ENCODE measurements at regions not wholly inside any gene's neighbourhood (a gene's known extent, or its start where the extent isn't known, plus 50 kb on each side); places are given as distances from the start of the nearest gene placed in this dataset.
"Not testable (repeated sequence)": the region's sequence is repeated elsewhere in the genome, so short reads cannot be mapped to it uniquely, and the experiment has no call there.

DNA sequence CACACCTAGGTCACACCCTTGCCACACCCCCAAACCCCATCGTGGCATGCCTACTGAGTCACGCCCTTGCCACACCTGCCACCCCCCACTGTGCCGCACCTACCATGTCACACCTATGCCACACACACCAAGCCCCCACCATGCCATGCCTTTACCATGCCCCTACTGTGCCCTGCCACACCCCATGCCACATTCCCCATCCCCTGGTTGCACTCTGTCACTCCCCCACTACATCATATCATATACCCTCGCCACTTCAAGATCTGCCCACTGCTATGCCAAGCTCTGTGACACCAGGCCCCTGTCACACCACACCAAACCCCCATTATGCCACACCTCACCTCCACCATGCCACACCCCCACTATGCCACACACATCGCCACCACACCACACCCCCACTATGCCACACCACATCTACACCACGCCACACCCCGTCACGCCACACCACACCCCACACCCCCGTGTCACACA lies 101.2 kb downstream of the OLFM1 start:
- no peak overlapping the region for H3K4me3 ChIP-seq (ENCODE audit: insufficient read depth, low read length)
- H3K4me2 ChIP-seq (ENCODE audit: insufficient read depth, low read length) = no peak overlapping the region
- no peaks in the 10 kb centered on the region for H4K20me1 ChIP-seq (ENCODE audit: insufficient read depth, low read length)
- H3K9me3 ChIP-seq (ENCODE audit: low read depth, low read length) = no peaks in the 10 kb centered on the region
- TF ChIP-seq, protein P1, sequence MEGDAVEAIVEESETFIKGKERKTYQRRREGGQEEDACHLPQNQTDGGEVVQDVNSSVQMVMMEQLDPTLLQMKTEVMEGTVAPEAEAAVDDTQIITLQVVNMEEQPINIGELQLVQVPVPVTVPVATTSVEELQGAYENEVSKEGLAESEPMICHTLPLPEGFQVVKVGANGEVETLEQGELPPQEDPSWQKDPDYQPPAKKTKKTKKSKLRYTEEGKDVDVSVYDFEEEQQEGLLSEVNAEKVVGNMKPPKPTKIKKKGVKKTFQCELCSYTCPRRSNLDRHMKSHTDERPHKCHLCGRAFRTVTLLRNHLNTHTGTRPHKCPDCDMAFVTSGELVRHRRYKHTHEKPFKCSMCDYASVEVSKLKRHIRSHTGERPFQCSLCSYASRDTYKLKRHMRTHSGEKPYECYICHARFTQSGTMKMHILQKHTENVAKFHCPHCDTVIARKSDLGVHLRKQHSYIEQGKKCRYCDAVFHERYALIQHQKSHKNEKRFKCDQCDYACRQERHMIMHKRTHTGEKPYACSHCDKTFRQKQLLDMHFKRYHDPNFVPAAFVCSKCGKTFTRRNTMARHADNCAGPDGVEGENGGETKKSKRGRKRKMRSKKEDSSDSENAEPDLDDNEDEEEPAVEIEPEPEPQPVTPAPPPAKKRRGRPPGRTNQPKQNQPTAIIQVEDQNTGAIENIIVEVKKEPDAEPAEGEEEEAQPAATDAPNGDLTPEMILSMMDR (IDR thresholded peaks at IDR 0.05; ENCODE audit: extremely low read depth, low read depth, low read length) = no peak
- H3K36me3 ChIP-seq (ENCODE audit: insufficient read depth, low read length) = no peaks in the 10 kb centered on the region
- no peaks in the 10 kb centered on the region for H3K4me1 ChIP-seq (ENCODE audit: insufficient read depth, low read length)
- H3K79me2 ChIP-seq (ENCODE audit: insufficient read depth, low read length) = no peaks in the 10 kb centered on the region
- H3K27ac ChIP-seq (ENCODE audit: low read depth, low read length) = no peak overlapping the region
- no peak overlapping the region for H2AFZ ChIP-seq (ENCODE audit: low read length)
- peaks cover 6% of the 10 kb centered on the region for H3K27me3 ChIP-seq (ENCODE audit: insufficient read depth, low read length)
- no peak for DNase-seq (ENCODE audit: insufficient read length, low spot score, missing footprints)

DNA sequence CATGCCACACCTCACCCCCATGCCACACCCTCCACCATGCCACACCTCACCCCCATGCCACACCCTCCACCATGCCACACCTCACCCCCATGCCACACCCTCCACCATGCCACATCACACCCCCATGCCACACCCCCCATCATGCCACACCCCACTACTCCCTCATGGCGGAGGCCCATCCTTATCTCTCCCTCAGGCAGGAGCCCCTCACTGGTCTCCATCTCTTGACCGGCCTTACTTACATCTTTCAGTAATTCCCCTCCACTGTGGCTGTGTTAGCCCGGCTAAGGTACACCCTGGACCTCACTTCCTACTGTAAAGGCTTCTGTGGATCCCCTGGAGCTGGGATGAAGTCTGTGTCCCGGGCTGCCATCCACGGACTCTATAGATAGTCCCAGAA lies 102.0 kb downstream of the OLFM1 start:
- no peak for DNase-seq (ENCODE audit: insufficient read length, low spot score, missing footprints)
- peaks cover 4% of the 10 kb centered on the region for H3K27me3 ChIP-seq (ENCODE audit: insufficient read depth, low read length)
- H3K36me3 ChIP-seq (ENCODE audit: insufficient read depth, low read length) = no peaks in the 10 kb centered on the region
- H3K27ac ChIP-seq (ENCODE audit: low read depth, low read length) = no peak overlapping the region
- no peaks in the 10 kb centered on the region for H3K79me2 ChIP-seq (ENCODE audit: insufficient read depth, low read length)
- no peak overlapping the region for H3K4me3 ChIP-seq (ENCODE audit: insufficient read depth, low read length)
- no peak overlapping the region for H3K4me2 ChIP-seq (ENCODE audit: insufficient read depth, low read length)
- H4K20me1 ChIP-seq (ENCODE audit: insufficient read depth, low read length) = no peaks in the 10 kb centered on the region
- H3K4me1 ChIP-seq (ENCODE audit: insufficient read depth, low read length) = no peaks in the 10 kb centered on the region
- no peak overlapping the region for H2AFZ ChIP-seq (ENCODE audit: low read length)
- TF ChIP-seq, protein P1 (IDR thresholded peaks at IDR 0.05; ENCODE audit: extremely low read depth, low read depth, low read length) = no peak
- no peaks in the 10 kb centered on the region for H3K9me3 ChIP-seq (ENCODE audit: low read depth, low read length)

DNA sequence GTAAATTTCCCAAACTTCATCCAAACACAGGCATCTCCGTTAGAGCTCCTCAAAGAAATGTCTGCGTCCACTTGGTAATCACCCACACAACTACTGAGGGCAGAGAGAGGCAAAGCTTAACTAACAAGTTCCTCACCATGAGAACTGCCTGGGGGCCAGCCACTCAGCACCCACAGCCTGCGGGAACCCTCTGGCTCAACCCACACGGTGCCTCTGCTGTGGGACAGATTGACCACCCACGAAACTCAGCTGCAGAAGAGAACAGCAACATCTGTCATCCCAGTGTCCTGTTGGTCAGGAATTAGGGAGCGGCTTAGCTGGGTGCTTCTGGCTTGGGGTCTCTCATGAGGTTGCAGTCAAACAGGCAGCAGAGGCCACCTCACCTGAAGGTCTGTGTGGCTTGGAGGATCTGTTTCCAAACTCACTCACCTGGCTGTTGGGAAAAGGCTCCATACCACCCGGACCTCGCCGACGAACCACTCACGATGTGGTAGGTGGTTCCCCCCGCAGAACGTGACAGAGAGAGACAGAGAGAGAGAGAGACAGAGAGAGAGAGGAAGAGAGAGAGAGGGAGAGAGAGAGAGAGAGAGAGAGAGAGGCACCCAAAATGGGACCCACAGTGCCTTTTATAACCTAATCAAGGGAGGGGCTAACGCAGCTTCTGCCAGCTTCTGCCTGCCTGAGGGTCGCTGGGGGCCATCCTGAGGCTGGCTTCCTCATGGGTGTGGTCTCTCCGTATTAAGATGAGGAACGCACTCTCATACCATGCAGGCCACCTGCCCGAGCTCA lies 103.5 kb downstream of the OLFM1 start:
- Histone ChIP-seq H3K9me3 (ENCODE audit: low read depth, low read length) (no peaks in the 10 kb centered on the region), H3K27ac (ENCODE audit: low read depth, low read length) (no peak overlapping the region), H3K4me3 (ENCODE audit: insufficient read depth, low read length) (no peak overlapping the region), H3K4me2 (ENCODE audit: insufficient read depth, low read length) (no peak overlapping the region), H2AFZ (ENCODE audit: low read length) (no peak overlapping the region), H4K20me1 (ENCODE audit: insufficient read depth, low read length) (no peaks in the 10 kb centered on the region), H3K36me3 (ENCODE audit: insufficient read depth, low read length) (no peaks in the 10 kb centered on the region), H3K79me2 (ENCODE audit: insufficient read depth, low read length) (no peaks in the 10 kb centered on the region), H3K4me1 (ENCODE audit: insufficient read depth, low read length) (no peaks in the 10 kb centered on the region), H3K27me3 (ENCODE audit: insufficient read depth, low read length) (peaks cover 4% of the 10 kb centered on the region)
- no peak for DNase-seq (ENCODE audit: insufficient read length, low spot score, missing footprints)
- TF ChIP-seq, protein P1 (IDR thresholded peaks at IDR 0.05; ENCODE audit: extremely low read depth, low read depth, low read length) = no peak

DNA sequence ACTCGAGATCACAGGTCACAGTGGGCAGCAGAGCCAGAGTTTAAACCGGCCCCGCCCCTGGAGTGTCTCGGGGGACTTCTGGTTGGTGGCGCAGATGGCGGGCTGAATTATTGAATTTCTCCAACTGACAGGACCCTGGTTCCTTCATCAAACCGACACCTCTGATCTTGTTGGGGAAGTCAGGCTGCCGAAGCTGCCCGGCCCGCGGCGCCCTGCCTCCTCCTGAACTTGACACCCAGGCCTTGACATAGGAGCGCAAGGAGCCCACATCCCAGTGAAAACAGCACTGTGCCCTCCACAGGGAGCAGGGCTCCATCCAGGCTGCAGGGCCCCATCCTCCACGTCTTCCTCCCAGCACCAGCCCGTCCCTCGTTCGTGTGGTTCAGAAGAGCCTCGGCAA lies 105.2 kb downstream of the OLFM1 start:
- no peaks in the 10 kb centered on the region for H3K4me1 ChIP-seq (ENCODE audit: insufficient read depth, low read length)
- TF ChIP-seq, protein P1 (IDR thresholded peaks at IDR 0.05; ENCODE audit: extremely low read depth, low read depth, low read length) = no peak
- no peak overlapping the region for H3K4me2 ChIP-seq (ENCODE audit: insufficient read depth, low read length)
- H3K27ac ChIP-seq (ENCODE audit: low read depth, low read length) = no peak overlapping the region
- H4K20me1 ChIP-seq (ENCODE audit: insufficient read depth, low read length) = no peaks in the 10 kb centered on the region
- H3K36me3 ChIP-seq (ENCODE audit: insufficient read depth, low read length) = no peaks in the 10 kb centered on the region
- no peak for DNase-seq (ENCODE audit: insufficient read length, low spot score, missing footprints)
- no peaks in the 10 kb centered on the region for H3K79me2 ChIP-seq (ENCODE audit: insufficient read depth, low read length)
- no peaks in the 10 kb centered on the region for H3K27me3 ChIP-seq (ENCODE audit: insufficient read depth, low read length)
- H2AFZ ChIP-seq (ENCODE audit: low read length) = no peak overlapping the region
- H3K4me3 ChIP-seq (ENCODE audit: insufficient read depth, low read length) = no peak overlapping the region
- H3K9me3 ChIP-seq (ENCODE audit: low read depth, low read length) = no peaks in the 10 kb centered on the region

DNA sequence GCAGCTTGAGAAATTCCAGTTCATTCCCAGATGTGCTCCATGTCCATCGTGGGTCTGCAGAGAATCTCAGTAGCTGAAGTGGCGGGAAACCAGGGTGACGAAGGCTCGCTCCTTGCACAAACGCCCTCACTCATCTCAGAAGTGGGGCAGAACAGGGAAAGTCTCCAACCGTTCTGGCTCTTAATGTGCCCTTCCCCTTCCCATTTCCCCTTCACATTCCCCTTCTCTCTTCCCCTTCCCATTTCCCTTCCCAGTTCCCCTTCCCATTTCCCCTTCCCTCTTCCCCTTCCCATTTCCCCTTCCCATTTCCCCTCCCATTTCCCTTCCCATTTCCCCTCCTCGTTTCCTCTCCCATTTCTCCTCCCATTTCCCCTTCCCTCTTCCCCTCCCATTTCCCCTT lies 108.5 kb downstream of the OLFM1 start:
- H3K27ac ChIP-seq (ENCODE audit: low read depth, low read length); DNase-seq (ENCODE audit: insufficient read length, low spot score, missing footprints); H3K27me3 ChIP-seq (ENCODE audit: insufficient read depth, low read length); H3K4me2 ChIP-seq (ENCODE audit: insufficient read depth, low read length); H3K36me3 ChIP-seq (ENCODE audit: insufficient read depth, low read length); H3K4me3 ChIP-seq (ENCODE audit: insufficient read depth, low read length); H4K20me1 ChIP-seq (ENCODE audit: insufficient read depth, low read length); H2AFZ ChIP-seq (ENCODE audit: low read length); H3K4me1 ChIP-seq (ENCODE audit: insufficient read depth, low read length); H3K79me2 ChIP-seq (ENCODE audit: insufficient read depth, low read length); H3K9me3 ChIP-seq (ENCODE audit: low read depth, low read length): not testable (repeated sequence)
